B cell (primary cell): ENCODE measurements at regions not wholly inside any gene's neighbourhood (a gene's known extent, or its start where the extent isn't known, plus 50 kb on each side); places are given as distances from the start of the nearest gene placed in this dataset.

Experiments used
- ATAC-seq: fragments of 200-7000 bp; cut with Tn5 transposase; one replicate; pipeline ENCODE4 v1.10.0; 2021; ENCODE audit warnings: low read depth, mild to moderate bottlenecking, moderate number of reproducible peaks, moderate library complexity
- CTCF ChIA-PET: fragments of 350-600 bp; sonication (Branson Sonifier 250); formaldehyde crosslinking; loops from one replicate; lab custom pipeline; 2021; ENCODE audit warnings: antibody characterized with exemption, inconsistent platforms; lab: Charles Lee
- POLR2A ChIA-PET: fragments of 350-600 bp; sonication (Branson Sonifier 250); formaldehyde crosslinking; loops from one replicate; lab custom pipeline; 2021; ENCODE audit warnings: antibody characterized with exemption; lab: Charles Lee
- DNase-seq: peaks from one replicate; pipeline ENCODE4 v3.0.0; 2013
- H2AFZ ChIP-seq: 2 replicates; pipeline ENCODE4 v1.6.1; 2012; ENCODE audit warnings: mild to moderate bottlenecking, low read depth, low read length; ENCODE audit not compliant: insufficient read depth, poor library complexity, severe bottlenecking
- H3K27ac ChIP-seq, 2 donors: 1 replicate in 1 of 2; 2 replicates in 1 of 2; pipeline ENCODE4 v1.5.1; 2012 to 2013; ENCODE audit warnings: low read length in 2 of 2, mild to moderate bottlenecking in 2 of 2, moderate library complexity in 1 of 2
- H3K27me3 ChIP-seq, 4 experiments: fragments of 200-600 bp in 1 of 4; sonication (generic) in 1 of 4; replicated peaks in 1 of 4; 1 replicate in 2 of 4; 2 replicates in 2 of 4; pipeline versions ENCODE4 v1.6.1 to v1.7.0; 2013 to 2016; ENCODE audit warnings: low read length in 3 of 4, mild to moderate bottlenecking in 2 of 4, mixed read lengths in 1 of 4, moderate library complexity in 1 of 4; ENCODE audit not compliant: insufficient read depth in 4 of 4, control insufficient read depth in 3 of 4; ENCODE audit errors: control extremely low read depth in 1 of 4
- H3K36me3 ChIP-seq, 2 experiments: replicated peaks in 1 of 2; 1 replicate in 1 of 2; 2 replicates in 1 of 2; pipeline versions ENCODE4 v1.6.1 to v1.7.1; 2013; ENCODE audit warnings: low read length in 1 of 2; ENCODE audit not compliant: insufficient read depth in 2 of 2, control insufficient read depth in 1 of 2; ENCODE audit errors: control extremely low read depth in 1 of 2, extremely low read depth in 1 of 2
- H3K4me1 ChIP-seq, 2 donors: fragments of 200-600 bp in 1 of 2; sonication (generic) in 1 of 2; 1 replicate in 1 of 2; 2 replicates in 1 of 2; pipeline versions ENCODE4 v1.5.1 to v1.6.1; 2013 to 2017; ENCODE audit warnings: low read length in 2 of 2; ENCODE audit not compliant: control insufficient read depth in 2 of 2, insufficient read depth in 2 of 2
- H3K4me2 ChIP-seq: replicated peaks from 2 replicates; pipeline ENCODE3; 2012; ENCODE audit warnings: mild to moderate bottlenecking, low read depth, low read length; ENCODE audit not compliant: poor library complexity, severe bottlenecking
- H3K4me3 ChIP-seq, 5 experiments: fragments of 200-600 bp in 1 of 5; sonication (generic) in 1 of 5; 1 replicate in 3 of 5; 2 replicates in 2 of 5; pipeline versions ENCODE4 v1.5.1 to v1.7.0; 2011 to 2016; ENCODE audit warnings: low read length in 4 of 5, mild to moderate bottlenecking in 4 of 5, low read depth in 2 of 5, control low read depth in 1 of 5, moderate library complexity in 1 of 5; ENCODE audit not compliant: insufficient read depth in 1 of 5; ENCODE audit errors: control extremely low read depth in 1 of 5, extremely low read depth in 1 of 5
- H3K79me2 ChIP-seq: fragments of 200-600 bp; sonication (generic); one replicate; pipeline ENCODE4 v1.6.0; 2016; ENCODE audit warnings: low read length; ENCODE audit not compliant: control insufficient read depth, insufficient read depth
- H3K9ac ChIP-seq: fragments of 200-600 bp; sonication (generic); 2 replicates; pipeline ENCODE4 v1.6.1; 2017; ENCODE audit warnings: mild to moderate bottlenecking, low read length, moderate library complexity
- H3K9me3 ChIP-seq, 3 donors: one replicate each; pipeline versions ENCODE4 v1.6.1 to v1.7.1; 2013; ENCODE audit warnings: low read length in 2 of 3; ENCODE audit not compliant: control insufficient read depth in 2 of 3, insufficient read depth in 1 of 3; ENCODE audit errors: control extremely low read depth in 1 of 3
- H4K20me1 ChIP-seq: 2 replicates; pipeline ENCODE4 v1.6.0; 2012; ENCODE audit warnings: mild to moderate bottlenecking, low read length; ENCODE audit not compliant: insufficient read depth, control insufficient read depth, poor library complexity, severe bottlenecking
- H3K27ac Mint-ChIP-seq: one replicate; pipeline ENCODE4 v1.8.0; 2021; ENCODE audit warnings: mixed read lengths
- H3K27me3 Mint-ChIP-seq: one replicate; pipeline ENCODE4 v1.8.0; 2021; ENCODE audit warnings: mixed read lengths
- H3K4me1 Mint-ChIP-seq: one replicate; pipeline ENCODE4 v1.8.0; 2021; ENCODE audit warnings: mixed read lengths
- H3K4me3 Mint-ChIP-seq: one replicate; pipeline ENCODE4 v1.8.0; 2021; ENCODE audit warnings: mixed read lengths
- H3K9me3 Mint-ChIP-seq: one replicate; pipeline ENCODE4 v1.8.0; 2022; ENCODE audit warnings: mixed read lengths; ENCODE audit not compliant: insufficient read depth
- CTCF ChIP-seq: fragments of 200-600 bp; IDR thresholded peaks from one replicate; pipeline ENCODE4 v1.8.0; 2022; ENCODE audit warnings: antibody characterized with exemption, mild to moderate bottlenecking
- EZH2 ChIP-seq: IDR thresholded peaks from 2 replicates; pipeline ENCODE4 v1.6.1; 2012; ENCODE audit warnings: borderline replicate concordance, low read depth, mild to moderate bottlenecking, moderate library complexity, low read length; ENCODE audit not compliant: insufficient read depth, poor library complexity, severe bottlenecking
- WGBS: methylation state at CpG from one replicate; pipeline ENCODE4 v1.1.5; 2013; ENCODE audit warnings: missing lambda C conversion rate; ENCODE audit not compliant: insufficient coverage; 5-methylcytosine and 5-hydroxymethylcytosine counted together
- intact Hi-C: fragments of 100-400 bp; cut with micrococcal nuclease; formaldehyde crosslinking; loops from one replicate; pipeline ENCODE4 v1.10.0; 2022

GRCh38 chrX:125646195-125646594, 326.5 kb downstream of the TEX13C start:
- Histone ChIP-seq H3K4me2 (no peak overlapping the region), H3K27me3 (no peaks in the 10 kb centered on the region), H3K79me2 (no peaks in the 10 kb centered on the region), H2AFZ (no peak overlapping the region), H3K36me3 (no peaks in the 10 kb centered on the region), H3K9me3 (no peaks in the 10 kb centered on the region), H3K9ac (no peak overlapping the region), H3K4me1 (no peaks in the 10 kb centered on the region), H3K27ac (no peak overlapping the region), H3K4me3 (no peak overlapping the region), H4K20me1 (no peaks in the 10 kb centered on the region)
- ATAC-seq = no peak
- TF ChIP-seq EZH2 (no peak), CTCF (no peak)
- no peaks in the 10 kb centered on the region for H3K4me1 Mint-ChIP-seq
- POLR2A ChIA-PET = no interaction called here
- DNase-seq = no peak
- H3K9me3 Mint-ChIP-seq = no peaks in the 10 kb centered on the region
- CTCF ChIA-PET = no interaction called here
- H3K4me3 Mint-ChIP-seq = no peak overlapping the region
- intact Hi-C loops = no loop called here
- WGBS = no CpG with 5 or more reads among the region's 2 CpGs
- no peaks in the 10 kb centered on the region for H3K27me3 Mint-ChIP-seq
- H3K27ac Mint-ChIP-seq = no peak overlapping the region

GRCh38 chrX:125651426-125651825, 331.8 kb downstream of the TEX13C start:
- intact Hi-C loops = no loop called here
- Histone ChIP-seq H3K27ac (no peak overlapping the region), H3K4me2 (no peak overlapping the region), H3K27me3 (no peaks in the 10 kb centered on the region), H3K36me3 (no peaks in the 10 kb centered on the region), H3K79me2 (no peaks in the 10 kb centered on the region), H3K9me3 (no peaks in the 10 kb centered on the region), H3K4me1 (no peaks in the 10 kb centered on the region), H3K9ac (no peak overlapping the region), H2AFZ (no peak overlapping the region), H3K4me3 (no peak overlapping the region), H4K20me1 (no peaks in the 10 kb centered on the region)
- no peak for TF ChIP-seq EZH2
- TF ChIP-seq CTCF = no peak
- WGBS = no CpG with 5 or more reads among the region's 1 CpG
- H3K27me3 Mint-ChIP-seq = no peaks in the 10 kb centered on the region
- H3K27ac Mint-ChIP-seq = no peak overlapping the region
- ChIA-PET POLR2A (no interaction called here), CTCF (no interaction called here)
- no peak overlapping the region for H3K4me3 Mint-ChIP-seq
- ATAC-seq (no peak), DNase-seq (no peak)
- no peaks in the 10 kb centered on the region for H3K9me3 Mint-ChIP-seq
- no peaks in the 10 kb centered on the region for H3K4me1 Mint-ChIP-seq
